ENCODE measurements at regions not wholly inside any gene's neighbourhood (a gene's known extent, or its start where the extent isn't known, plus 50 kb on each side); places are given as distances from the start of the nearest gene placed in this dataset.
"Not testable (repeated sequence)": the region's sequence is repeated elsewhere in the genome, so short reads cannot be mapped to it uniquely, and the experiment has no call there.

GRCh38 chr6:78513856-78514255, 353.5 kb upstream of the IRAK1BP1 start:
- H3K9ac ChIP-seq (ENCODE audit: low read depth, low read length): no peak overlapping the region
- H3K4me1 ChIP-seq (ENCODE audit: insufficient read depth, low read length): no peaks in the 10 kb centered on the region
- no peak overlapping the region for H3K27ac ChIP-seq (ENCODE audit: low read length)
- 0 out of 2 replicates have a peak, but pooled peaks cover under 1% of the 10 kb centered on the region for H3K9me3 ChIP-seq (ENCODE audit: insufficient read depth, low read depth, low read length)
- no peaks in the 10 kb centered on the region for H3K36me3 ChIP-seq (ENCODE audit: insufficient read depth, low read depth, low read length)
- H3K27me3 ChIP-seq (ENCODE audit: insufficient read depth, low read length): no peaks in the 10 kb centered on the region
- no peak overlapping the region for H3K4me3 ChIP-seq (ENCODE audit: low read length)

GRCh38 chr6:78515271-78515670, 352.1 kb upstream of the IRAK1BP1 start:
- H3K4me1 ChIP-seq (ENCODE audit: insufficient read depth, low read length): no peaks in the 10 kb centered on the region
- no peak overlapping the region for H3K4me3 ChIP-seq (ENCODE audit: low read length)
- H3K9ac ChIP-seq (ENCODE audit: low read depth, low read length): no peak overlapping the region
- no peaks in the 10 kb centered on the region for H3K36me3 ChIP-seq (ENCODE audit: insufficient read depth, low read depth, low read length)
- no peaks in the 10 kb centered on the region for H3K9me3 ChIP-seq (ENCODE audit: insufficient read depth, low read depth, low read length)
- H3K27ac ChIP-seq (ENCODE audit: low read length): no peak overlapping the region
- H3K27me3 ChIP-seq (ENCODE audit: insufficient read depth, low read length): no peaks in the 10 kb centered on the region

- H3K9ac ChIP-seq (ENCODE audit: low read depth, low read length): no peak overlapping the region
- H3K4me1 ChIP-seq (ENCODE audit: insufficient read depth, low read length): no peaks in the 10 kb centered on the region
- no peak overlapping the region for H3K27ac ChIP-seq (ENCODE audit: low read length)
- H3K27me3 ChIP-seq (ENCODE audit: insufficient read depth, low read length): no peaks in the 10 kb centered on the region
- no peaks in the 10 kb centered on the region for H3K9me3 ChIP-seq (ENCODE audit: insufficient read depth, low read depth, low read length)
- H3K36me3 ChIP-seq (ENCODE audit: insufficient read depth, low read depth, low read length): no peaks in the 10 kb centered on the region
- H3K4me3 ChIP-seq (ENCODE audit: low read length): no peak overlapping the region
Observed at GRCh38 chr6:78517399-78517798, 350.0 kb upstream of the IRAK1BP1 start.

GRCh38 chr6:78523622-78524021, 343.7 kb upstream of the IRAK1BP1 start:
- H3K27ac ChIP-seq (ENCODE audit: low read length): no peak overlapping the region
- H3K36me3 ChIP-seq (ENCODE audit: insufficient read depth, low read depth, low read length): no peaks in the 10 kb centered on the region
- H3K9me3 ChIP-seq (ENCODE audit: insufficient read depth, low read depth, low read length): no peaks in the 10 kb centered on the region
- no peak overlapping the region for H3K4me3 ChIP-seq (ENCODE audit: low read length)
- H3K4me1 ChIP-seq (ENCODE audit: insufficient read depth, low read length): no peaks in the 10 kb centered on the region
- H3K9ac ChIP-seq (ENCODE audit: low read depth, low read length): no peak overlapping the region
- no peaks in the 10 kb centered on the region for H3K27me3 ChIP-seq (ENCODE audit: insufficient read depth, low read length)

- H3K9me3 ChIP-seq (ENCODE audit: insufficient read depth, low read depth, low read length): no peaks in the 10 kb centered on the region
- H3K36me3 ChIP-seq (ENCODE audit: insufficient read depth, low read depth, low read length): no peaks in the 10 kb centered on the region
- H3K4me3 ChIP-seq (ENCODE audit: low read length): no peak overlapping the region
- H3K4me1 ChIP-seq (ENCODE audit: insufficient read depth, low read length): no peaks in the 10 kb centered on the region
- no peak overlapping the region for H3K9ac ChIP-seq (ENCODE audit: low read depth, low read length)
- no peak overlapping the region for H3K27ac ChIP-seq (ENCODE audit: low read length)
- H3K27me3 ChIP-seq (ENCODE audit: insufficient read depth, low read length): no peaks in the 10 kb centered on the region
Observed at GRCh38 chr6:78525976-78526375, 341.4 kb upstream of the IRAK1BP1 start.

GRCh38 chr6:78526432-78526831, 340.9 kb upstream of the IRAK1BP1 start:
- no peaks in the 10 kb centered on the region for H3K9me3 ChIP-seq (ENCODE audit: insufficient read depth, low read depth, low read length)
- no peak overlapping the region for H3K27ac ChIP-seq (ENCODE audit: low read length)
- H3K9ac ChIP-seq (ENCODE audit: low read depth, low read length): no peak overlapping the region
- no peak overlapping the region for H3K4me3 ChIP-seq (ENCODE audit: low read length)
- H3K36me3 ChIP-seq (ENCODE audit: insufficient read depth, low read depth, low read length): no peaks in the 10 kb centered on the region
- H3K4me1 ChIP-seq (ENCODE audit: insufficient read depth, low read length): no peaks in the 10 kb centered on the region
- no peaks in the 10 kb centered on the region for H3K27me3 ChIP-seq (ENCODE audit: insufficient read depth, low read length)

GRCh38 chr6:78528926-78529325, 338.4 kb upstream of the IRAK1BP1 start:
- no peak overlapping the region for H3K9ac ChIP-seq (ENCODE audit: low read depth, low read length)
- no peak overlapping the region for H3K27ac ChIP-seq (ENCODE audit: low read length)
- no peaks in the 10 kb centered on the region for H3K27me3 ChIP-seq (ENCODE audit: insufficient read depth, low read length)
- no peaks in the 10 kb centered on the region for H3K9me3 ChIP-seq (ENCODE audit: insufficient read depth, low read depth, low read length)
- H3K36me3 ChIP-seq (ENCODE audit: insufficient read depth, low read depth, low read length): no peaks in the 10 kb centered on the region
- H3K4me1 ChIP-seq (ENCODE audit: insufficient read depth, low read length): no peaks in the 10 kb centered on the region
- no peak overlapping the region for H3K4me3 ChIP-seq (ENCODE audit: low read length)

- no peak overlapping the region for H3K4me3 ChIP-seq (ENCODE audit: low read length)
- no peaks in the 10 kb centered on the region for H3K9me3 ChIP-seq (ENCODE audit: insufficient read depth, low read depth, low read length)
- no peak overlapping the region for H3K27ac ChIP-seq (ENCODE audit: low read length)
- no peaks in the 10 kb centered on the region for H3K4me1 ChIP-seq (ENCODE audit: insufficient read depth, low read length)
- H3K36me3 ChIP-seq (ENCODE audit: insufficient read depth, low read depth, low read length): no peaks in the 10 kb centered on the region
- H3K27me3 ChIP-seq (ENCODE audit: insufficient read depth, low read length): no peaks in the 10 kb centered on the region
- H3K9ac ChIP-seq (ENCODE audit: low read depth, low read length): no peak overlapping the region
Observed at GRCh38 chr6:78530208-78530607, 337.1 kb upstream of the IRAK1BP1 start.

GRCh38 chr6:78533426-78533825, 333.9 kb upstream of the IRAK1BP1 start:
- no peak overlapping the region for H3K4me3 ChIP-seq (ENCODE audit: low read length)
- no peak overlapping the region for H3K9ac ChIP-seq (ENCODE audit: low read depth, low read length)
- H3K27me3 ChIP-seq (ENCODE audit: insufficient read depth, low read length): no peaks in the 10 kb centered on the region
- no peaks in the 10 kb centered on the region for H3K4me1 ChIP-seq (ENCODE audit: insufficient read depth, low read length)
- no peaks in the 10 kb centered on the region for H3K36me3 ChIP-seq (ENCODE audit: insufficient read depth, low read depth, low read length)
- no peaks in the 10 kb centered on the region for H3K9me3 ChIP-seq (ENCODE audit: insufficient read depth, low read depth, low read length)
- H3K27ac ChIP-seq (ENCODE audit: low read length): no peak overlapping the region

- Histone ChIP-seq H3K4me3 (ENCODE audit: low read length) (no peak overlapping the region), H3K4me1 (ENCODE audit: insufficient read depth, low read length) (no peaks in the 10 kb centered on the region), H3K9ac (ENCODE audit: low read depth, low read length) (no peak overlapping the region), H3K36me3 (ENCODE audit: insufficient read depth, low read depth, low read length) (no peaks in the 10 kb centered on the region), H3K9me3 (ENCODE audit: insufficient read depth, low read depth, low read length) (no peaks in the 10 kb centered on the region), H3K27me3 (ENCODE audit: insufficient read depth, low read length) (no peaks in the 10 kb centered on the region), H3K27ac (ENCODE audit: low read length) (no peak overlapping the region)
Observed at GRCh38 chr6:78533876-78534275, 333.5 kb upstream of the IRAK1BP1 start.

GRCh38 chr6:78538002-78538401, 329.3 kb upstream of the IRAK1BP1 start:
- H3K9ac ChIP-seq (ENCODE audit: low read depth, low read length): no peak overlapping the region
- no peak overlapping the region for H3K4me3 ChIP-seq (ENCODE audit: low read length)
- no peaks in the 10 kb centered on the region for H3K9me3 ChIP-seq (ENCODE audit: insufficient read depth, low read depth, low read length)
- H3K4me1 ChIP-seq (ENCODE audit: insufficient read depth, low read length): no peaks in the 10 kb centered on the region
- no peaks in the 10 kb centered on the region for H3K27me3 ChIP-seq (ENCODE audit: insufficient read depth, low read length)
- H3K36me3 ChIP-seq (ENCODE audit: insufficient read depth, low read depth, low read length): no peaks in the 10 kb centered on the region
- H3K27ac ChIP-seq (ENCODE audit: low read length): no peak overlapping the region

GRCh38 chr6:78547636-78548035, 319.7 kb upstream of the IRAK1BP1 start:
- not testable (repeated sequence) for H3K27ac ChIP-seq (ENCODE audit: low read length); H3K4me3 ChIP-seq (ENCODE audit: low read length); H3K9me3 ChIP-seq (ENCODE audit: insufficient read depth, low read depth, low read length); H3K4me1 ChIP-seq (ENCODE audit: insufficient read depth, low read length); H3K36me3 ChIP-seq (ENCODE audit: insufficient read depth, low read depth, low read length); H3K27me3 ChIP-seq (ENCODE audit: insufficient read depth, low read length); H3K9ac ChIP-seq (ENCODE audit: low read depth, low read length)

GRCh38 chr6:78551361-78551760, 316.0 kb upstream of the IRAK1BP1 start:
- Histone ChIP-seq H3K9me3 (ENCODE audit: insufficient read depth, low read depth, low read length) (peaks cover 26% of the 10 kb centered on the region; the same call in 1 of the 2 replicates), H3K4me3 (ENCODE audit: low read length) (no peak overlapping the region), H3K4me1 (ENCODE audit: insufficient read depth, low read length) (no peaks in the 10 kb centered on the region), H3K27ac (ENCODE audit: low read length) (no peak overlapping the region), H3K36me3 (ENCODE audit: insufficient read depth, low read depth, low read length) (no peaks in the 10 kb centered on the region), H3K27me3 (ENCODE audit: insufficient read depth, low read length) (no peaks in the 10 kb centered on the region), H3K9ac (ENCODE audit: low read depth, low read length) (no peak overlapping the region)

All from iPS-20b (cell line).